PC-3 (cell line): ENCODE measurements at regions not wholly inside any gene's neighbourhood (a gene's known extent, or its start where the extent isn't known, plus 50 kb on each side); places are given as distances from the start of the nearest gene placed in this dataset.

Experiments used
- ATAC-seq: fragments of 200-7000 bp; cut with Tn5 transposase; 2 replicates; pipeline ENCODE4 v1.9.1; 2020; ENCODE audit warnings: mild to moderate bottlenecking, moderate library complexity
- BruUV-seq: library from RNA; stranded (reverse); fragments of 400-500 nt; replicated peaks from 2 replicates; lab custom pipeline; 2021; lab: Mats Ljungman, UMichigan
- CTCF ChIA-PET: fragments of 300-600 bp; sonication (Branson Sonifier 250); formaldehyde crosslinking; loops from one replicate; lab custom pipeline; 2022; ENCODE audit warnings: antibody characterized with exemption; lab: Charles Lee
- POLR2A ChIA-PET: fragments of 300-600 bp; sonication (Branson Sonifier 250); formaldehyde crosslinking; loops from one replicate; lab custom pipeline; 2022; ENCODE audit warnings: antibody characterized with exemption; ENCODE audit not compliant: unreplicated experiment; lab: Charles Lee
- DNase-seq: peaks from one replicate; pipeline ENCODE4 v3.0.0-alpha.2; 2015
- H2AFZ ChIP-seq: fragments of 300-600 bp; sonication (generic); 2 replicates; pipeline ENCODE4 v1.6.0; 2016; ENCODE audit warnings: antibody characterized with exemption, low read length
- H3F3A ChIP-seq: fragments of 300-600 bp; sonication (generic); one replicate; pipeline ENCODE4 v1.6.0; 2017; ENCODE audit warnings: antibody characterized with exemption, low read length, control low read depth, mild to moderate bottlenecking; ENCODE audit not compliant: unreplicated experiment
- H3K27ac ChIP-seq: fragments of 300-600 bp; sonication (generic); 2 replicates; pipeline ENCODE4 v1.5.1; 2016; ENCODE audit warnings: mild to moderate bottlenecking, low read length
- H3K27me3 ChIP-seq: fragments of 300-600 bp; sonication (generic); 2 replicates; pipeline ENCODE4 v1.6.1; 2016; ENCODE audit warnings: low read length, mixed read lengths
- H3K36me3 ChIP-seq: fragments of 300-600 bp; sonication (generic); 2 replicates; pipeline ENCODE4 v1.6.1; 2016; ENCODE audit warnings: low read depth, mixed run types, low read length, mixed read lengths
- H3K4me1 ChIP-seq: fragments of 300-600 bp; sonication (generic); 2 replicates; pipeline ENCODE4 v1.5.1; 2016; ENCODE audit warnings: low read length; ENCODE audit not compliant: insufficient read depth
- H3K4me2 ChIP-seq: fragments of 300-600 bp; sonication (generic); 2 replicates; pipeline ENCODE4 v1.6.0; 2016; ENCODE audit warnings: low read length
- H3K4me3 ChIP-seq: fragments of 300-600 bp; sonication (generic); 2 replicates; pipeline ENCODE4 v1.5.1; 2016; ENCODE audit warnings: mild to moderate bottlenecking, low read length, mixed read lengths
- H3K79me2 ChIP-seq: fragments of 300-600 bp; sonication (generic); 2 replicates; pipeline ENCODE4 v1.6.1; 2017; ENCODE audit warnings: low read length, mixed read lengths
- H3K9ac ChIP-seq: fragments of 300-600 bp; sonication (generic); 2 replicates; pipeline ENCODE4 v1.6.0; 2016; ENCODE audit warnings: mild to moderate bottlenecking, low read length
- H3K9me2 ChIP-seq: fragments of 300-600 bp; sonication (generic); replicated peaks from 2 replicates; pipeline ENCODE4 v1.6.1; 2016; ENCODE audit warnings: mixed run types, low read length, mixed read lengths
- H3K9me3 ChIP-seq: fragments of 300-600 bp; sonication (generic); 2 replicates; pipeline ENCODE4 v1.6.1; 2016; ENCODE audit warnings: low read length, mixed read lengths
- H4K20me1 ChIP-seq: fragments of 300-600 bp; sonication (generic); 2 replicates; pipeline ENCODE4 v1.6.1; 2016; ENCODE audit warnings: low read length, mixed read lengths
- CTCF ChIP-seq: fragments of 300-600 bp; sonication (generic); conservative IDR thresholded peaks from 2 replicates; pipeline ENCODE4 v1.5.1; 2017; ENCODE audit warnings: antibody characterized with exemption, low read depth, mild to moderate bottlenecking, low read length
- EZH2 ChIP-seq: fragments of 300-600 bp; sonication (generic); IDR thresholded peaks from one replicate; pipeline ENCODE4 v1.6.1; 2017; ENCODE audit warnings: antibody characterized with exemption, mild to moderate bottlenecking, low read length; ENCODE audit not compliant: unreplicated experiment
- EZH2phosphoT487 ChIP-seq: fragments of 300-600 bp; sonication (generic); IDR thresholded peaks from 2 replicates; pipeline ENCODE4 v1.6.1; 2018; ENCODE audit warnings: mild to moderate bottlenecking, antibody characterized with exemption, low read length, borderline replicate concordance
- intact Hi-C: fragments of 100-400 bp; cut with micrococcal nuclease; formaldehyde crosslinking; loops from 2 replicates; pipeline ENCODE4 v1.9.0; 2023

DNA sequence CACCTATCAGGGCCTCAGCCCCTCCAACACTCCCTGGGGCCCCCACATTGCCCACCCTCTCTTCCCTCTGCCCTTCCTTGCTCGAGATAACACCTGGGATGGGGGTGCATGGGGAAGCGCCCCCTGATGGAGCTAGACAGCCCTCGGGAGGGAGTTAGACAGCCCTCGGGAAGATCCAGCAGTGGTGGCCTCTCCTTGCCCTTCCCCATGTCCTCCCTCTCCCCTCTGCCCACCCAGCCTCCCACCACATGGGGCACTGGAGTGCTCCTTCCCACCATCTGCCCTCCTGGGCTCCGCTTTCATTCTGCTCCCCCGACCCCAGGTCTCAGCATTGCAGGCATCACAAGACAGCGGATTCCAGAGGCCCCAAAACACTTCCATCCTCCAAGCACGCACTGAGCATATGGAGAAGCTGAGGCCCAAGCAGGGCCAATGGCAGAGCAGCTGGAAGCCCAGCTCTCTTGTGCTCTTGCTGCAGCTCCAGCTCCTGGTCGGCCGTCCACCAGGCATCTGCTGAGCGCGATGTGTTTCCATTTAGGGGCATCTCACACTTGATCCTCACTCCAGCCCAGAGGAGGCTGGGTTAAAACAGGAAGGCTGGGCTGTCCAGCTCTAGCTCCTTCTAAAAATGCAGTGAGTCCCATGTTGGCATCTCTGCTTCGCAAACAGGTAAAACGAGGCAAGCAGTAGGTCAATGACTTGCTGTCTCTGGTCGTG is 65.6 kb downstream of the IGLL1 start:
- intact Hi-C loops: no loop called here
- no peak overlapping the region for H3K27ac ChIP-seq
- no peaks in the 10 kb centered on the region for H3K4me1 ChIP-seq
- DNase-seq (no peak), ATAC-seq (no peak)
- no peaks in the 10 kb centered on the region for H3K79me2 ChIP-seq
- H2AFZ ChIP-seq: no peak overlapping the region
- no peaks in the 10 kb centered on the region for H3K9me3 ChIP-seq
- BruUV-seq: no TSS peak
- no peaks in the 10 kb centered on the region for H3K9me2 ChIP-seq
- no peak for TF ChIP-seq EZH2phosphoT487
- no peak for TF ChIP-seq EZH2
- no peak for TF ChIP-seq CTCF
- H4K20me1 ChIP-seq: no peaks in the 10 kb centered on the region
- no peaks in the 10 kb centered on the region for H3F3A ChIP-seq
- no peak overlapping the region for H3K9ac ChIP-seq
- ChIA-PET POLR2A (no interaction called here), CTCF (interaction anchor here (0.6 kb wide), 1 partner anchor 489 kb away, joined by 5 read pairs; no protein-coding TSS in a partner anchor)
- H3K4me3 ChIP-seq: no peak overlapping the region
- no peak overlapping the region for H3K4me2 ChIP-seq
- H3K36me3 ChIP-seq: no peaks in the 10 kb centered on the region
- no peaks in the 10 kb centered on the region for H3K27me3 ChIP-seq

DNA sequence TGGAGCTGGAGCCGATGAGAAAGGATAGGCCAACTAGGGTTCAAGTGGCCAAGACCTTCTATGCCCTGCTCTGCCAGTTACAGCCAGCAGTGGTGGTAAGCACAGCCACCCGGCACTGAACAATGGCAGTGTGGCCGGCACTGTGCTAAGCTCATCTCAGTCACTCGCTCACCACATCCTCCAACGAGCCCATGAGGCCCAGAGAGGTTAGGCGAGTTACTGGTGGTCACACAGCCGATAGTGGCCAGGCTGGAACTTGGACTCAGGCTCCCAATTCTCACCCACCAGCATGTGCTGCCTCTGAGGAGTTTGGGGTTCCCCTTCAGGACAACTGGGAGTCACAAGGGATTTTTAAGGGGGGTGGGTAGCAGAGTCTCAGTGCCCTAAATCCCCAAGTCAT is 66.4 kb downstream of the IGLL1 start:
- H4K20me1 ChIP-seq: no peaks in the 10 kb centered on the region
- ChIA-PET POLR2A (no interaction called here), CTCF (no interaction called here)
- no peak for ATAC-seq
- H3K4me3 ChIP-seq: no peak overlapping the region
- H3K4me2 ChIP-seq: no peak overlapping the region
- H3K36me3 ChIP-seq: no peaks in the 10 kb centered on the region
- no peaks in the 10 kb centered on the region for H3K79me2 ChIP-seq
- H3F3A ChIP-seq: no peaks in the 10 kb centered on the region
- H3K27me3 ChIP-seq: no peaks in the 10 kb centered on the region
- intact Hi-C loops: no loop called here
- no peak overlapping the region for H2AFZ ChIP-seq
- DNase-seq: no peak
- no peaks in the 10 kb centered on the region for H3K9me3 ChIP-seq
- H3K9ac ChIP-seq: no peak overlapping the region
- no peaks in the 10 kb centered on the region for H3K9me2 ChIP-seq
- H3K27ac ChIP-seq: no peak overlapping the region
- BruUV-seq: no TSS peak
- no peaks in the 10 kb centered on the region for H3K4me1 ChIP-seq
- TF ChIP-seq EZH2phosphoT487 (no peak), EZH2 (no peak)

GRCh38 chr22:23513133-23513532 is 67.0 kb downstream of the IGLL1 start:
- no TSS peak for BruUV-seq
- no peak for ATAC-seq

More at GRCh38 chr22:23513133-23513532, 67.0 kb downstream of the IGLL1 start:
- ChIA-PET POLR2A (no interaction called here), CTCF (no interaction called here)
- no peak overlapping the region for H3K27ac ChIP-seq
- H2AFZ ChIP-seq: no peak overlapping the region
- no peak overlapping the region for H3K4me3 ChIP-seq
- H3K79me2 ChIP-seq: no peaks in the 10 kb centered on the region
- H3K9me3 ChIP-seq: no peaks in the 10 kb centered on the region
- DNase-seq: no peak
- H3K4me2 ChIP-seq: no peak overlapping the region
- H3K36me3 ChIP-seq: no peaks in the 10 kb centered on the region
- H3K9ac ChIP-seq: no peak overlapping the region
- H3K4me1 ChIP-seq: no peaks in the 10 kb centered on the region
- H3F3A ChIP-seq: no peaks in the 10 kb centered on the region
- no peak for TF ChIP-seq CTCF
- no peak for TF ChIP-seq EZH2
- no peak for TF ChIP-seq EZH2phosphoT487
- intact Hi-C loops: no loop called here
- no peaks in the 10 kb centered on the region for H3K27me3 ChIP-seq
- no peaks in the 10 kb centered on the region for H3K9me2 ChIP-seq
- no peaks in the 10 kb centered on the region for H4K20me1 ChIP-seq
